ENCODE measurements at regions not wholly inside any gene's neighbourhood (a gene's known extent, or its start where the extent isn't known, plus 50 kb on each side); places are given as distances from the start of the nearest gene placed in this dataset.

- DNase-seq: no peak
Measured at GRCh38 chr22:48755059-48755949, 1072.4 kb downstream of the BRD1 start.

GRCh38 chr22:48754611-48755058 is 1073.0 kb downstream of the BRD1 start:
- DNase-seq: no peak

- no peak for DNase-seq
Measured at GRCh38 chr22:48753752-48754517, 1073.7 kb downstream of the BRD1 start.

DNA sequence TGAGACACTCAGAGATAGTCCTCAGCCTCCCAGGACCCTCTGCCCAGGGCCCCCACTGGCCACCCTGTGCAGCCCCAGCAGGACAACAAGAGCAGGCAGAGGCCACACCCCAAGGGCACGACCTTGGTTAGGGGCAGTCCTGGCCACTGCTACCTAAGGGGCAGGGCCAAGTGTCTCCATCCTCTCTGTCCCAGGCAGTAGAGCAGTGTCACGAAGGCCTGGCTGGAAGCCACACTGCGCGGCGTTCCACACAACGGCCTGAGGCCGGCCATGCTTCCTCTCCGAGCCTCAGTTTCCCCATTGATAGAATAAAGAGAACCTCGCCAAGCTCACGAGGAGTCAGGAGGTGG is 1074.3 kb downstream of the BRD1 start:
- DNase-seq: no peak

GRCh38 chr22:48752451-48753380 is 1075.0 kb downstream of the BRD1 start:
- DNase-seq: no peak

- DNase-seq: no peak
Measured at GRCh38 chr22:48751539-48752437, 1075.9 kb downstream of the BRD1 start.

DNA sequence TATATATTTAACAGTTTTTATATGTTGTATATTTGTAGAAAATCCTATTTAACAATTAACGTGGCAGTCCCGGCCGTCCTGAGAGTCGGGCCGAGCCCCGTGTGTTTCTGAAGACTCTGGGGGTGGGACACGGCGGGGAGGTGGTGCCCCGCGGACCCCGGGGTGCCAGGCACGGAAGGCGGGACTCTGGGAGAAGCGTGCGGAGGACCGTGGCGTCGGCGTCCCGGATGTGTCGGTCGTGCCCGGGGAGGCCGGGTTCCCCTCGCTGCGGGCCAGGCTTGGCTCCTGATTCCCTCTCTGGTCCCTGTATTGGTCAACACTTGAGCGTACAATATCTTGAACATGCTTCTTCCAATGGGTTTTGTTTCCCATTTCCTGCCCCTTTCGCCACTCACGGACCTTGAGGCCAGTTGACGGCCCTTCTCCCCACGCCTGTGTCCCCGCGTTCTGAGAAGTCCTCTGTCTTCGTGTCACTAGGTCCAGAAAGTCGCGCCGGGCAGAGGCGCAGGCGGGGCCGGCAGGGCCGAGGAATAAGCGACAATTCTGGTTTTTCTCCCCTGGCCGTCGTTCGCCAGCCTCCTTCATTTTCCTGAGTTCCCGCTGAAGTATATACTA is 1076.7 kb downstream of the BRD1 start:
- no peak for DNase-seq

GRCh38 chr22:48750282-48750681 is 1077.4 kb downstream of the BRD1 start:
- no peak for DNase-seq

DNA sequence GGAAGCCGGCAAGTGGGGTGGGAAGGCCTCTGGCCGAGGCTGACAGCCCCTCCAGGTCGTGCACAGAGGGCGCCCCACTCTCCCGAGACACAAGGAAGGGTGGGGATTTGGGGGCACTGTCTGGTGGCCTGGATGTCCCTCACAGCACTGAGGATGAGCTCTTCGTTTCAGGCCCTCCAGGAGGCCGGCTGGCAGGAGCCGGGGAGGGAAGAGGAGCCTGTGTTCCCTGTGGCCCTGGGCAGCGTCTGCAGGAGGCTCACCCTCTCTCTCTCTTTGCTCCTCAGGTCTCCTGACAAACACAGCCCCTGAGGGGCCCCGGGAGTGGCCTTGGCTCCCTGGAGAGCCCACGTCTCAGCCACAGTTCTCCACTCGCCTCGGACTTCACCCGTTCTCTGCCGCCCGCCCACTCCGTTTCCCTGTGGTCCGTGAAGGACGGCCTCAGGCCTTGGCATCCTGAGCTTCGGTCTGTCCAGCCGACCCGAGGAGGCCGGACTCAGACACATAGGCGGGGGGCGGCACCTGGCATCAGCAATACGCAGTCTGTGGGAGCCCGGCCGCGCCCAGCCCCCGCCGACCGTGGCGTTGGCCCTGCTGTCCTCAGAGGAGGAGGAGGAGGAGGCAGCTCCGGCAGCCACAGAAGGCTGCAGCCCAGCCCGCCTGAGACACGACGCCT is 1078.0 kb downstream of the BRD1 start:
- no peak for DNase-seq

DNA sequence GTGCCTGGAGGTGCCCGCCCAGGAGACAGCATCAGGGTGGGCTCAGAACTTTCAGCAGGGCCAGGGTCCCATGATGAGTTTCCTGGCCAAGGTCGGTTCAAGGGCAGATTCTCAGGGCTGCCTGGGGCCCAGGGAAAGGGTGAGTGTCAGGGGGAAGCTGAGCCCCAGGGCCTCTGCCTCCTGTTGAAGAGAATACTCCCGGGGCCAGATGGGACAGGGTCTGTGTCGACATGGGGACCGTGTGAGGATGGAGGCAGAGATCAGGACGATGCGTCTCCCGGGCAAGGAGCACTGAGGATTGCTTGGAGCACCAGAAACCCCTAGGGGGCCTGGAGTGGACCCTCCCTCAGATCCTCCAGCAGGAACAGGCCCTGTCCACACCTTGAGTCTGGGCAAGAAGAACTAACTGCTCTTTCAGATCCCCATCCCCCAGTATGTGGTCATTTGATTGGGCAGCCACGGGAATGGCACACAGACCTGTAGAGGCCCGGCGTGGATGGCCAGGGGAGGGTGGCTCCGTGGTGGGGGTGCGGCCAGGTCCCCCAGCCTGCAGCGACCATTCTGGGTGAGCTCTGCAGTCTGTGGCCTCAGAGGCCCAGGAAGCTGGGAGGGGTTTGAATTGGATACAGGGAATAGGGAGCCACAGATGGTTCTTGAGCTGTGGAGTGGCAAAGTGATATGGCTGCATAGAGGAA is 1078.7 kb downstream of the BRD1 start:
- DNase-seq: no peak

DNA sequence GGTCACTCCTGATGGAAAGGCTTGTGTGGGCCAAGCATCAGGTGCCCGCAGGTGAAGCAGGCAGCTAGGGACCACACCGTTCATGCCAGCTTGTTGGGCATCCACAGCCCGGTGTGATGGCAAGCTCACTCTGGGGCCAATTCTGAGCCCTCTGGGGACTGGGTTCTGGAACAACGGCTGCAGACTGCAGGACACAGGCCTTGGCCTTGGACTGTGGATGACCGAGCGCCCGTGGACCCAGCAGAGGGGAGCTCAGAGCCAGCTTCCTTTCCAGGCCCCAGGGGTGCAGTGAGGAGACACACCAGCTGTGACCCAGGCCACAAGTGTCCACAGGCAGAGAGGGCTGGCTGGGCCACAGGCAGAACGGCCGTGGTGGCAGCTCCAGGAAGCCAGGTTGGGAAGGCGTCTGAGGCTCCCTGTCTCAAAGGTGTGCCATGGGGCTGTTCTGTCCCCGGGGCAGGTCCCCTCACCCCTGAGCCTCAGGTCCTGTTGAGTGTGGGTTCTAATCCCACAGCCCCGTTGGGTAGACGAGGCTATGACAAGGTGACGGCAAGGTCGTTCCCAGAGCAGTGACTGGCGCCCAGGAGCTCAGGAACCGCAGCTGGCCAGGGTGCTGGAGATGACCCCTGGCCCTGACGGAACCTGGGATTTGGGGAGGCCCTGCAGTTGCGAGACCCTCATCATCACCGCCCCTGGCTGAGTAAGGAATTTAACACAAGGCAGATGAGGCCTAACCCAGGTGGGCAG is 1079.4 kb downstream of the BRD1 start:
- DNase-seq: no peak

DNA sequence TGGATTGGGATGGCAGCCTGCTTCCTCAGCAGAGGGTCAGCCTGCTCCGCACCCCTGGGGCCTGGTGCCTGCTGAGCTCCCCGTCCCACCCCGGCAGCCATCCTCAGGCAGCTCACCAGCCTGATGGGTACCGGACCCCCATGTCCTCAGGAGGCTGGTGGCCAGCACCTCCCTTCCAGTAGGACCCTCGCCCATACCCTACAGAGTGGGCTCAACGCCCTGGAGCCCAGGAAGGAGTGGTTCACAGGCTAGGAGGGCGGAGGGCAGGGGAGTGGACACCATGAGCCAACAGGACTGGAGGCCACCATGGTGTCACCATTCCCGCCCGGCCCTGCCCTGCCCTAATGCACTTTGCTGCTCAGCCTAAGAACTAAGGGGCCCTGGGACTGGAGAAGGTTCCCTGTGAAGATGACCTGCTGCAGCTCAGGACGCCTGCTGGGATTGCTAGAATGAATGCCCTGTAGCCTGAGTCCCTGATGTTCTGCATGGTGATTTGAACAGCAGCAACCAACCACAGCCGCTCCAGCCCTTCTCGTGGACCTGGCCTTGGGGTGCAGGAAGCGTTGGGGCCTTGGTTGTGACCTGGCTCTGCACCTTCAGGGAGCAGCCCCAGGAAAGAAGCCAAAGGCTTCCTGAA is 1080.8 kb downstream of the BRD1 start:
- DNase-seq: no peak

DNA sequence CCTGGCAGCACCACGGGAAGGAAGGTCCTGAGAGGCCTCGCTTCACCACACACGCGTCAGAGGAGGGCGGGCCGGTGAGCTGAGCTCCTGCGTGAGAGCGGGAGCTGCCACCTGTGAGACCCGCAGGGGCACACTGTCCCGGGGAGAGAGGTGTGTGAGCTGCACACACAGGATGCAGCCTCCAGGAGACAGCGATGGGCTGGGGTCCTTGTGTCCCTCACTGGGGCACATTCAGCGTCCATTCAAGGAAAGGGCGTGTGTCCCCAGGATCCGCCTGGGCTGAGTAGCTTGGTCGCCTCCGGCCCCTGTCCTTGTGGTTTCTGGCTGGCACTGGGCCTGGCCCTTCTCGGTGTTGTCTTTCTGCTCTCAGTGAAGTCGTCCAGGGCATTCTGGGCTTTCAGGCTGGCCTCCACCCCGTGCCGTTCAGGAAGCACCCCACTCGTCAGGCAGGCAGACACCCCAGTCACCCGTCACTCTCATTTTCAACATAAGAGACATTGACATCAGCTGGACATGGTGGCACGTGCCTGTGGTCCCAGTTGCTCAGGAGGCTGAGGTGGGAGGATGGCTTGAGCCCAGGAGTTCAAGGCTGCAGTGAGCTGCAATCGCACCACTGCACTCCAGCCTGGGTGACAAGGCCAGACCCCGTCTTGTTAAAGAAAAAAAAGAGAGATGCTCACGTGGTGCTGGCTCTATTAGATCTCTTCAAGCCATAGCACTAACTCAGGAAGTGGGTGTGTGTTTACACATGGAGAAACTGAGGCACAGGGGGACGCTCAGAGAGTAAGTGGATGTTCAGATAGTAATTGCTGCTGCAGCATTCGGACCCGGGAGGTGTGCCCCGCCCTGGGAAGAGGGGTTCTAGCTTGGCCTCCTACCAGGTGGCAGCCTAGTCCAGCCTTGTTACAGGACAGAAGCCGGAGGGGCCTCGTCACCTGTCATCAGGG is 1081.6 kb downstream of the BRD1 start:
- no peak for DNase-seq

DNA sequence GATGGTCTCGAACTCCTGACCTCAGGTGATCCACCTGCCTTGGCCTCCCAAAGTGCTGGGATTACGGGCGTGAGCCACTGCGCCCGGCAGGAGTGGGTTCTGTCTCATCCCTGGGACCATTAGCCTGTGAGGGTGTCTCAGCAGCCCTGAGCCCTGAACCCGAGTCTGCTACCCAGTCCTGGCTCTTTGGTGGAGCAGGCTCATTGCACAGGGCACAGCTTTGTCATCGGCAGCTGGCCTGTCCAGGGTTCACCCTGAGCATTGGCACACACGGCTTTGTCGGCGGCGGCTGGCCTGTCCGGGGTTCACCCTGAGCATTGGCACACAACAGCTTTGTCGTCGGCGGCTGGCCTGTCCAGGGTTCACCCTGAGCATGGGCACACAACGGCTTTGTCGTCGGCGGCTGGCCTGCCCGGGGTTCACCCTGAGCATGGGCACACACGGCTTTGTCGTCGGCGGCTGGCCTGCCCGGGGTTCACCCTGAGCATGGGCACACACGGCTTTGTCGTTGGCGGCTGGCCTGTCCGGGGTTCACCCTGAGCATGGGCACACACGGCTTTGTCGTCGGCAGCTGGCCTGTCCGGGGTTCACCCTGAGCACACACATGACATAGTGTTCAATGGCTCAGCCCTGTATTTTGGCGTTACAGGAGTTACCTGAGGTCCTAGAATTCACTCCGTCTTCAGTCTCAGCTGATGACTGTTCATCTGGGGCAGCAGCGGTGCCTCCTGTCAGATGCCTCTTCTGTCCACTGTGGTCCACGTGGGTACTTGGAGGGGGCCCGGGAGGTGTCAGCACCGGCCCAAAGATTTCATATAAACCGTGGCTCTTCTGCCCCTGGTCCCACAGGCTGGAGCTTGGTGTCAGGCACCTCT is 1082.5 kb downstream of the BRD1 start:
- DNase-seq: no peak

DNA sequence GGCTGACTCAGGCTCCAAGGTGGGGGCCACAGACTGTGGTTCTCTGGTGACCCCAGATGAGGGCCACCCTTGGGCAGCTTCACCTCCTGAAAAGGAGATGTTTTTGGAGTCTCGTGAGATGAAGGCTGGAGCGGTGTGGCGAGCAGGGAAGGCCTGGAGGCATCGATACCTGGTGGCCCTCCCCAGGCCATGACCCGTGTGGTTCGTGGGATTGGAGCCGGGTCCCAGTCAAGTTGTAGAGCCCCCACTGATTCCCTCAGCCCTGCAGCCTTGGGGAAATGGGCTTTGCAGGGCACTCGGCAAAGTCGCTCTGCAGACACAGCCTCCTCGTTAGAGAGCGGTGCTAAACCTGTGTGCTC is 1083.4 kb downstream of the BRD1 start:
- DNase-seq: no peak

DNA sequence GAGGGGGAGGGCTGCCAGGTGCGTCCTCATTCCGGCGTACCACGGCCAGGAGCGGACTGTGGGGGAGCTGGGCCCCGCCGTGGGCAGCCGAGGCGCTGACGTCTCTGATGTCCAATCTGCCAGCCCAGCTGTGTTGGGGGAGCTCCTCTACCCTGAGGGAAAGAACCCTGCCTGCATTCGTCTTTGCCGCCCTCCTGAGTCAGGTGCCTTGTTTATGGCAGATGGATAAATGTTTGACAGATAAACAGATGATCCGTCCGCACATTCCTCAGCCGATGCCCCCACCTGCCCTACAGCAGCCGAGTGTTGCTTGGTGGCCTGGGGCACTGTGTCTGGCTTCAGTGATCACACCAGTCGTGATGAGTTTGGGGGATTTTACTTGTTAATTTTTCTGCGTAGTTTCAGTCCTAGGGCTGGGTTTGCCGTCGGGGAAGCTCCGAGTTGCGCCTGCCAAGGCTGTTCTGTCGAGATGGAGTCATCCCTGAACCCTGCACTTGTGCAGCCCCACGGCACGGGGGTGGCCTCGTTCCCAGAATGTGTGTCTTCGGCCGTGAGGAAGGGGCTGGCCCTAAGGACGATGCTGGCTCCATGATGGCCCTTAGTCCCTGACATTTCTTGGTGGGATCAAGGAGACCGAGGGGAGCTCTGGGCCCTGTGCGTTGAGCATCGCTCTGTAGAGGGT is 1083.9 kb downstream of the BRD1 start:
- no peak for DNase-seq
